ENCODE measurements at regions not wholly inside any gene's neighbourhood (a gene's known extent, or its start where the extent isn't known, plus 50 kb on each side); places are given as distances from the start of the nearest gene placed in this dataset.

DNA sequence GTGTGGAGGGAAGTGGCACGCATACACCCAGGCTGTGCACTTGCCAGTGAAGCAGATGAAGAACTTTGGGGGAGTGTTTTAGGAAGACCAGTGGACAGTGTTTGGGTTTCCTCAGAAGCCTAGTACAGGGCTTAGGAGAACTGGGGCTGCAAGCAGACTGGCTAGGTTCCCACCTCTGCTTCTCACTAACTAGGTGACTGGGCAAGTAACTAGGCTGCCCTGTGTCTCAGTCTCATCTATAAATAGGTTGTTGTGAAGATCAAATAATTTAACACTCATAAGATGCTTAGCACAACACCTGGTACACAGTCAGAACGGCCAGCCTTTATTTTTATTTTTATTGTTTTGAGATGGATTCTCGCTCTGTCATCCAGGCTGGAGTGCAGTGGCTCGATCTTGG lies 312.1 kb downstream of the CDH26 start:
- TF ChIP-seq SIN3A (IDR thresholded peaks at IDR 0.05; ENCODE audit: borderline replicate concordance, low read depth, low read length) (no peak), FOXJ3 (CRISPR knock-in tag; IDR thresholded peaks at IDR 0.05) (no peak)
- TF ChIP-seq, protein P1, sequence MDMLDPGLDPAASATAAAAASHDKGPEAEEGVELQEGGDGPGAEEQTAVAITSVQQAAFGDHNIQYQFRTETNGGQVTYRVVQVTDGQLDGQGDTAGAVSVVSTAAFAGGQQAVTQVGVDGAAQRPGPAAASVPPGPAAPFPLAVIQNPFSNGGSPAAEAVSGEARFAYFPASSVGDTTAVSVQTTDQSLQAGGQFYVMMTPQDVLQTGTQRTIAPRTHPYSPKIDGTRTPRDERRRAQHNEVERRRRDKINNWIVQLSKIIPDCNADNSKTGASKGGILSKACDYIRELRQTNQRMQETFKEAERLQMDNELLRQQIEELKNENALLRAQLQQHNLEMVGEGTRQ (IDR thresholded peaks at IDR 0.05; ENCODE audit: borderline replicate concordance, low read depth, low read length): no peak
- Histone ChIP-seq H3K36me3 (replicated peaks in 1 of 2; ENCODE audit: control insufficient read depth in 1 of 2, insufficient read depth in 2 of 2, low read length in 1 of 2) (no peaks in the 10 kb centered on the region), H3F3A (replicated peaks; ENCODE audit: insufficient read depth) (no peaks in the 10 kb centered on the region), H3K27me3 (ENCODE audit: insufficient read depth) (no peaks in the 10 kb centered on the region), H4K20me1 (ENCODE audit: insufficient read depth) (no peaks in the 10 kb centered on the region), H3K9me2 (no peaks in the 10 kb centered on the region), H3K27ac (ENCODE audit: low read depth in 2 of 2, low read length in 1 of 2) (no peak overlapping the region), H2AFZ (ENCODE audit: low read depth) (no peak overlapping the region), H3K79me2 (ENCODE audit: insufficient read depth) (no peaks in the 10 kb centered on the region), H3K4me3 (ENCODE audit: low read depth in 2 of 2, low read length in 1 of 2) (no peak overlapping the region), H3K4me1 (ENCODE audit: control insufficient read depth in 1 of 2, insufficient read depth in 2 of 2, low read depth in 1 of 2, low read length in 1 of 2) (no peaks in the 10 kb centered on the region), H3K9ac (no peak overlapping the region), H3K9me3 (no peaks in the 10 kb centered on the region), H3K4me2 (no peak overlapping the region)
- WGBS (ENCODE audit: low lambda C conversion rate): 13% methylated on average over 4 of the region's 4 CpGs
- POLR2A ChIA-PET: no interaction called here
- CTCF ChIA-PET: interaction anchor here (1.3 to 1.5 kb wide), 2 partner anchors 22 to 91 kb away, joined by 3 to 4 read pairs; no protein-coding TSS in a partner anchor
- no peak for DNase-seq

DNA sequence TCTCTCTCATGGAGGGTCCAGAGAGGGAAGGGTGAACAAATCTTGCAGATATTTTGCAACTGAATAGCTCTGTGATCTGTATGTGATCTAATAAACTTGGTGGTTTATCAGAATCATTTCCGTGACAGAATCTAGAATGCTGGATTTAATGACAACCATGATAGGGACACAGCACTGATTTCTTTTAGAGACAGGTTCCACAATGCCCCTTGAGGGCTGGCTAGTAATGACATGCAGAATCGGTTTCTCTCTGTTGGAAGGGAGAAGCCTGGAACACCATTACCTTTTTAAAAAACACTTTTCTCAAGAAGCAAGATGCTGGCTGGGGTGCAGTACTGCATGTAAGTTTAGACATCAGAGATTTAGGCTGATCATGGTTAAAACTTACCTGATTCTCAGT lies 313.4 kb downstream of the CDH26 start:
- Histone ChIP-seq H3K4me2 (no peak overlapping the region), H2AFZ (ENCODE audit: low read depth) (no peak overlapping the region), H3K4me3 (ENCODE audit: low read depth in 2 of 2, low read length in 1 of 2) (no peak overlapping the region), H3F3A (replicated peaks; ENCODE audit: insufficient read depth) (no peaks in the 10 kb centered on the region), H3K36me3 (replicated peaks in 1 of 2; ENCODE audit: control insufficient read depth in 1 of 2, insufficient read depth in 2 of 2, low read length in 1 of 2) (no peaks in the 10 kb centered on the region), H3K9ac (no peak overlapping the region), H3K27ac (ENCODE audit: low read depth in 2 of 2, low read length in 1 of 2) (no peak overlapping the region), H3K9me2 (no peaks in the 10 kb centered on the region), H3K27me3 (ENCODE audit: insufficient read depth) (no peaks in the 10 kb centered on the region), H4K20me1 (ENCODE audit: insufficient read depth) (no peaks in the 10 kb centered on the region), H3K9me3 (no peaks in the 10 kb centered on the region), H3K79me2 (ENCODE audit: insufficient read depth) (no peaks in the 10 kb centered on the region), H3K4me1 (ENCODE audit: control insufficient read depth in 1 of 2, insufficient read depth in 2 of 2, low read depth in 1 of 2, low read length in 1 of 2) (no peaks in the 10 kb centered on the region)
- ChIA-PET CTCF (interaction anchor here (0.6 to 2.8 kb wide), 17 partner anchors 9 to 90 kb away, joined by 3 to 19 read pairs (median 4); no protein-coding TSS in a partner anchor), POLR2A (no interaction called here)
- peak; percentile 39 for DNase-seq
- TF ChIP-seq SMC3 (IDR thresholded peaks at IDR 0.05; ENCODE audit: low read depth, low read length) (peak; percentile 6; the same call in 1 of the 2 replicates), SIN3A (IDR thresholded peaks at IDR 0.05; ENCODE audit: borderline replicate concordance, low read depth, low read length) (no peak), TAF1 (IDR thresholded peaks at IDR 0.05; ENCODE audit: borderline replicate concordance, low read depth, low read length) (no peak), RAD21 (IDR thresholded peaks at IDR 0.05; ENCODE audit: low read length) (peak; percentile 46)
- WGBS (ENCODE audit: low lambda C conversion rate): 15% methylated on average over 2 of the region's 2 CpGs

DNA sequence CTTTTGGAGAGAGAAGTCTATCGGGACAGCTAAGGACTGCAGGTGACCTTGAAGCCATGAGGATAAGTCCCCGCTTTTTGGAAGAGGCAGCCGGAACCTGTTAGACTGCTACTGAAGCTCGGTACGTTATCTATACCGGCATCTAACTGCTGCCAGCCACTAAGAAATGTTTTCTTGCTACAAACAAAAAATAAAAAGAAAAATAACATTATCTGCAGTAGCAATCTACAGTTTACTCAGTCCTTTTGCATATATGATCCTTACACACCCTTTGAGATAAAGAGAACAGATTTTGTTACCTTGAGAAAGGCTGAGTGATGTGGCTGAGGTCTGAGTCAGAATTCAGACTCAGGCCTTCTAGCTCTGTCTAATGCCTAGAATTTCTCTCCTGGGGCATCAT lies 314.6 kb downstream of the CDH26 start:
- no peaks in the 10 kb centered on the region for H3K36me3 ChIP-seq (replicated peaks in 1 of 2; ENCODE audit: control insufficient read depth in 1 of 2, insufficient read depth in 2 of 2, low read length in 1 of 2)
- POLR2A ChIA-PET: no interaction called here
- no peaks in the 10 kb centered on the region for H3K79me2 ChIP-seq (ENCODE audit: insufficient read depth)
- H3K9ac ChIP-seq: no peak overlapping the region
- 36% methylated on average over 6 of the region's 6 CpGs for WGBS (ENCODE audit: low lambda C conversion rate)
- no peaks in the 10 kb centered on the region for H3F3A ChIP-seq (replicated peaks; ENCODE audit: insufficient read depth)
- H3K4me3 ChIP-seq (ENCODE audit: low read depth in 2 of 2, low read length in 1 of 2): no peak overlapping the region
- no peak overlapping the region for H2AFZ ChIP-seq (ENCODE audit: low read depth)
- H3K27me3 ChIP-seq (ENCODE audit: insufficient read depth): no peaks in the 10 kb centered on the region
- TF ChIP-seq, protein P2, sequence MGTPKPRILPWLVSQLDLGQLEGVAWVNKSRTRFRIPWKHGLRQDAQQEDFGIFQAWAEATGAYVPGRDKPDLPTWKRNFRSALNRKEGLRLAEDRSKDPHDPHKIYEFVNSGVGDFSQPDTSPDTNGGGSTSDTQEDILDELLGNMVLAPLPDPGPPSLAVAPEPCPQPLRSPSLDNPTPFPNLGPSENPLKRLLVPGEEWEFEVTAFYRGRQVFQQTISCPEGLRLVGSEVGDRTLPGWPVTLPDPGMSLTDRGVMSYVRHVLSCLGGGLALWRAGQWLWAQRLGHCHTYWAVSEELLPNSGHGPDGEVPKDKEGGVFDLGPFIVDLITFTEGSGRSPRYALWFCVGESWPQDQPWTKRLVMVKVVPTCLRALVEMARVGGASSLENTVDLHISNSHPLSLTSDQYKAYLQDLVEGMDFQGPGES (IDR thresholded peaks at IDR 0.05; ENCODE audit: low read depth, low read length): no peak
- TF ChIP-seq RCOR1 (IDR thresholded peaks at IDR 0.05; ENCODE audit: low read length) (no peak), NRF1 (IDR thresholded peaks at IDR 0.05; ENCODE audit: low read depth, low read length) (no peak)
- H3K9me3 ChIP-seq: peaks cover 3% of the 10 kb centered on the region; the same call in 1 of the 2 replicates
- no peak overlapping the region for H3K27ac ChIP-seq (ENCODE audit: low read depth in 2 of 2, low read length in 1 of 2)
- CTCF ChIA-PET: interaction anchor here (0.6 to 2.8 kb wide), 4 partner anchors 10 to 1052 kb away, joined by 3 to 19 read pairs (median 6); no protein-coding TSS in a partner anchor
- DNase-seq: no peak
- H3K9me2 ChIP-seq: no peaks in the 10 kb centered on the region
- no peaks in the 10 kb centered on the region for H3K4me1 ChIP-seq (ENCODE audit: control insufficient read depth in 1 of 2, insufficient read depth in 2 of 2, low read depth in 1 of 2, low read length in 1 of 2)
- H4K20me1 ChIP-seq (ENCODE audit: insufficient read depth): no peaks in the 10 kb centered on the region
- H3K4me2 ChIP-seq: no peak overlapping the region

Measured in SK-N-SH (cell line).